ENCODE measurements at regions not wholly inside any gene's neighbourhood (a gene's known extent, or its start where the extent isn't known, plus 50 kb on each side); places are given as distances from the start of the nearest gene placed in this dataset.

DNA sequence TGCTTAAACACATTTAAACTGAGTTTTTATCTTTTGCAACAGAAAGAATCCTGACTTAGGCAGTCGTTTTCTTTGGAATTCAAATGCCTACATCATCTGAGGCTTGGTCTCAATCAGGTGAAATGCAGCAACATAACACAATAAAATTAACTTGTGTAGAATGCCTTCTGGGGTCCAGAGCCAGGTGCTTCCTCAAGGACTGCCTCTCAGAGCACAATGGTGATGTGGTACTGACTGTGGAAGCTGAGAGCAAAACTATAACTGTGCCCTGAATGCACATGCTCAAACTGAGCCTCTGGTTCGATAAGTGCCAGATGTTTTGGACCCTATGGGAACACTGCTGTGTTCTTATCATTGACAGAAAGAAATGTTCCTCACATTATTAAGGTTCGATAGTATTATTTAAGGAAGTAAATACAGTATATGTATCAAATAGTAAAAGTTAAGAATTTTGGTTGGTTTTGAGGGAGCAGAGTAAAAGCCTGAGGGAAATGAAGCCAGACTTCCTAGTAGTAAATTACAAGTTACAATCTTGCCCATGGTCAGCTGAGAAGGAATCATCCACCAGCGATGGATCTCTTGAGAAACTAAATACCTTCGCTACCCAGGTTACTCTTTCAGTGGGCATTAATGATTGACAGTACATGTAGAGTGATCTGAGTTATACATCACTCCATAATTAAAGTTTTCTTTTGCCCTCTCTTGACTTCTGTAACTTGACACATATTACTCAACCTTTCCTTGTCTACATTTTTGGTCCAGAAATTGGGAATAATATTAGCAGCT, 122.9 kb upstream of the ATP2B1 start:
- no peak for TF ChIP-seq POLR2AphosphoS5 (IDR thresholded peaks at IDR 0.05; ENCODE audit: low read depth, low read length)
- TF ChIP-seq POLR2A (IDR thresholded peaks at IDR 0.05; ENCODE audit: low read depth, low read length): no peak
- TF ChIP-seq TAF1 (IDR thresholded peaks at IDR 0.05; ENCODE audit: borderline replicate concordance, low read depth, low read length): no peak
